PC-3 (cell line): ENCODE measurements at regions not wholly inside any gene's neighbourhood (a gene's known extent, or its start where the extent isn't known, plus 50 kb on each side); places are given as distances from the start of the nearest gene placed in this dataset.

ENCODE experiments used
- ATAC-seq: fragments of 200-7000 bp; cut with Tn5 transposase; 2 replicates; pipeline ENCODE4 v1.9.1; 2020; ENCODE audit warnings: mild to moderate bottlenecking, moderate library complexity
- BruUV-seq: library from RNA; stranded (reverse); fragments of 400-500 nt; replicated peaks from 2 replicates; lab custom pipeline; 2021; lab: Mats Ljungman, UMichigan
- CTCF ChIA-PET: fragments of 300-600 bp; sonication (Branson Sonifier 250); formaldehyde crosslinking; loops from one replicate; lab custom pipeline; 2022; ENCODE audit warnings: antibody characterized with exemption; lab: Charles Lee
- POLR2A ChIA-PET: fragments of 300-600 bp; sonication (Branson Sonifier 250); formaldehyde crosslinking; loops from one replicate; lab custom pipeline; 2022; ENCODE audit warnings: antibody characterized with exemption; ENCODE audit not compliant: unreplicated experiment; lab: Charles Lee
- DNase-seq: peaks from one replicate; pipeline ENCODE4 v3.0.0-alpha.2; 2015
- H2AFZ ChIP-seq: fragments of 300-600 bp; sonication (generic); 2 replicates; pipeline ENCODE4 v1.6.0; 2016; ENCODE audit warnings: antibody characterized with exemption, low read length
- H3F3A ChIP-seq: fragments of 300-600 bp; sonication (generic); one replicate; pipeline ENCODE4 v1.6.0; 2017; ENCODE audit warnings: antibody characterized with exemption, low read length, control low read depth, mild to moderate bottlenecking; ENCODE audit not compliant: unreplicated experiment
- H3K27ac ChIP-seq: fragments of 300-600 bp; sonication (generic); 2 replicates; pipeline ENCODE4 v1.5.1; 2016; ENCODE audit warnings: mild to moderate bottlenecking, low read length
- H3K27me3 ChIP-seq: fragments of 300-600 bp; sonication (generic); 2 replicates; pipeline ENCODE4 v1.6.1; 2016; ENCODE audit warnings: low read length, mixed read lengths
- H3K36me3 ChIP-seq: fragments of 300-600 bp; sonication (generic); 2 replicates; pipeline ENCODE4 v1.6.1; 2016; ENCODE audit warnings: low read depth, mixed run types, low read length, mixed read lengths
- H3K4me1 ChIP-seq: fragments of 300-600 bp; sonication (generic); 2 replicates; pipeline ENCODE4 v1.5.1; 2016; ENCODE audit warnings: low read length; ENCODE audit not compliant: insufficient read depth
- H3K4me2 ChIP-seq: fragments of 300-600 bp; sonication (generic); 2 replicates; pipeline ENCODE4 v1.6.0; 2016; ENCODE audit warnings: low read length
- H3K4me3 ChIP-seq: fragments of 300-600 bp; sonication (generic); 2 replicates; pipeline ENCODE4 v1.5.1; 2016; ENCODE audit warnings: mild to moderate bottlenecking, low read length, mixed read lengths
- H3K79me2 ChIP-seq: fragments of 300-600 bp; sonication (generic); 2 replicates; pipeline ENCODE4 v1.6.1; 2017; ENCODE audit warnings: low read length, mixed read lengths
- H3K9ac ChIP-seq: fragments of 300-600 bp; sonication (generic); 2 replicates; pipeline ENCODE4 v1.6.0; 2016; ENCODE audit warnings: mild to moderate bottlenecking, low read length
- H3K9me2 ChIP-seq: fragments of 300-600 bp; sonication (generic); replicated peaks from 2 replicates; pipeline ENCODE4 v1.6.1; 2016; ENCODE audit warnings: mixed run types, low read length, mixed read lengths
- H3K9me3 ChIP-seq: fragments of 300-600 bp; sonication (generic); 2 replicates; pipeline ENCODE4 v1.6.1; 2016; ENCODE audit warnings: low read length, mixed read lengths
- H4K20me1 ChIP-seq: fragments of 300-600 bp; sonication (generic); 2 replicates; pipeline ENCODE4 v1.6.1; 2016; ENCODE audit warnings: low read length, mixed read lengths
- CTCF ChIP-seq: fragments of 300-600 bp; sonication (generic); conservative IDR thresholded peaks from 2 replicates; pipeline ENCODE4 v1.5.1; 2017; ENCODE audit warnings: antibody characterized with exemption, low read depth, mild to moderate bottlenecking, low read length
- EZH2 ChIP-seq: fragments of 300-600 bp; sonication (generic); IDR thresholded peaks from one replicate; pipeline ENCODE4 v1.6.1; 2017; ENCODE audit warnings: antibody characterized with exemption, mild to moderate bottlenecking, low read length; ENCODE audit not compliant: unreplicated experiment
- EZH2phosphoT487 ChIP-seq: fragments of 300-600 bp; sonication (generic); IDR thresholded peaks from 2 replicates; pipeline ENCODE4 v1.6.1; 2018; ENCODE audit warnings: mild to moderate bottlenecking, antibody characterized with exemption, low read length, borderline replicate concordance
- intact Hi-C: fragments of 100-400 bp; cut with micrococcal nuclease; formaldehyde crosslinking; loops from 2 replicates; pipeline ENCODE4 v1.9.0; 2023

- ChIA-PET CTCF (no interaction called here), POLR2A (no interaction called here)
- H4K20me1 ChIP-seq: no peaks in the 10 kb centered on the region
- H3K9me3 ChIP-seq: no peaks in the 10 kb centered on the region
- no peaks in the 10 kb centered on the region for H3K9me2 ChIP-seq
- no peaks in the 10 kb centered on the region for H3K27me3 ChIP-seq
- TF ChIP-seq EZH2: no peak
- no TSS peak for BruUV-seq
- DNase-seq (peak; percentile 40), ATAC-seq (peak; percentile 53)
- no peaks in the 10 kb centered on the region for H3K79me2 ChIP-seq
- no peak overlapping the region for H2AFZ ChIP-seq
- no peak overlapping the region for H3K27ac ChIP-seq
- no peaks in the 10 kb centered on the region for H3F3A ChIP-seq
- intact Hi-C loops: no loop called here
- H3K4me3 ChIP-seq: no peak overlapping the region
- H3K9ac ChIP-seq: no peak overlapping the region
- H3K36me3 ChIP-seq: no peaks in the 10 kb centered on the region
- peaks cover 5% of the 10 kb centered on the region; the same call in 1 of the 2 replicates for H3K4me1 ChIP-seq
- H3K4me2 ChIP-seq: no peak overlapping the region
These were observed 55.5 kb upstream of the FBXL17 start for GRCh38 chr5:108437425-108437824.

GRCh38 chr5:108436696-108437095 is 54.8 kb upstream of the FBXL17 start:
- BruUV-seq: no TSS peak
- no peaks in the 10 kb centered on the region for H3K79me2 ChIP-seq
- no peaks in the 10 kb centered on the region for H3K27me3 ChIP-seq
- TF ChIP-seq CTCF (no peak), EZH2 (no peak), EZH2phosphoT487 (no peak)
- H3K9ac ChIP-seq: no peak overlapping the region
- H3K4me3 ChIP-seq: no peak overlapping the region
- no peaks in the 10 kb centered on the region for H3K9me2 ChIP-seq
- ATAC-seq (no peak), DNase-seq (no peak)
- no peaks in the 10 kb centered on the region for H4K20me1 ChIP-seq
- ChIA-PET CTCF (no interaction called here), POLR2A (no interaction called here)
- intact Hi-C loops: no loop called here
- no peak overlapping the region for H3K27ac ChIP-seq
- no peaks in the 10 kb centered on the region for H3K9me3 ChIP-seq
- no peak overlapping the region for H3K4me2 ChIP-seq
- no peak overlapping the region for H2AFZ ChIP-seq
- peaks cover 12% of the 10 kb centered on the region for H3K4me1 ChIP-seq
- H3F3A ChIP-seq: no peaks in the 10 kb centered on the region
- H3K36me3 ChIP-seq: no peaks in the 10 kb centered on the region

GRCh38 chr5:108433600-108433999 is 51.7 kb upstream of the FBXL17 start:
- CTCF ChIA-PET: no interaction called here
- Histone ChIP-seq H3K27ac (no peak overlapping the region), H3K79me2 (no peaks in the 10 kb centered on the region), H3K4me2 (no peak overlapping the region), H3K36me3 (no peaks in the 10 kb centered on the region), H4K20me1 (no peaks in the 10 kb centered on the region), H3K9me3 (no peaks in the 10 kb centered on the region), H3K9me2 (no peaks in the 10 kb centered on the region), H3K4me1 (peaks cover 21% of the 10 kb centered on the region), H3K9ac (no peak overlapping the region), H2AFZ (no peak overlapping the region), H3K4me3 (no peak overlapping the region), H3F3A (no peaks in the 10 kb centered on the region), H3K27me3 (no peaks in the 10 kb centered on the region)
- DNase-seq (no peak), ATAC-seq (no peak)
- no TSS peak for BruUV-seq
- no peak for TF ChIP-seq CTCF
- no peak for TF ChIP-seq EZH2
- no peak for TF ChIP-seq EZH2phosphoT487
- intact Hi-C loops: no loop called here
- POLR2A ChIA-PET: no interaction called here
